CD14-positive monocyte (primary cell): ENCODE measurements at regions not wholly inside any gene's neighbourhood (a gene's known extent, or its start where the extent isn't known, plus 50 kb on each side); places are given as distances from the start of the nearest gene placed in this dataset.

Experiments
- DNase-seq, 3 donors: peaks; one replicate each; pipeline ENCODE4 v3.0.0-alpha.2; 2011 to 2022
- H2AFZ ChIP-seq: 2 replicates; pipeline ENCODE4 v1.6.0; 2012; ENCODE audit warnings: mild to moderate bottlenecking, low read depth, low read length, inconsistent platforms; ENCODE audit not compliant: insufficient read depth, poor library complexity, severe bottlenecking
- H3K27ac ChIP-seq, 2 donors: 1 replicate in 1 of 2; 2 replicates in 1 of 2; pipeline ENCODE4 v1.5.1; 2012 to 2013; ENCODE audit warnings: low read length in 2 of 2, control low read depth in 1 of 2, inconsistent platforms in 1 of 2, low read depth in 1 of 2, mild to moderate bottlenecking in 1 of 2
- H3K27me3 ChIP-seq, 2 donors: one replicate each; pipeline versions ENCODE4 v1.6.0 to v1.6.1; 2011 to 2013; ENCODE audit warnings: low read length in 2 of 2; ENCODE audit not compliant: control insufficient read depth in 2 of 2, insufficient read depth in 2 of 2
- H3K36me3 ChIP-seq, 2 donors: replicated peaks in 1 of 2; 1 replicate in 1 of 2; 2 replicates in 1 of 2; pipeline versions ENCODE4 v1.5.1 to v1.6.1; 2012 to 2013; ENCODE audit warnings: low read length in 2 of 2, control low read depth in 1 of 2, inconsistent platforms in 1 of 2, mild to moderate bottlenecking in 1 of 2; ENCODE audit not compliant: insufficient read depth in 2 of 2, control insufficient read depth in 1 of 2
- H3K4me1 ChIP-seq, 2 donors: 1 replicate in 1 of 2; 2 replicates in 1 of 2; pipeline versions ENCODE4 v1.5.1 to v1.6.1; 2012 to 2013; ENCODE audit warnings: low read length in 2 of 2, control low read depth in 1 of 2, inconsistent platforms in 1 of 2, mild to moderate bottlenecking in 1 of 2, moderate library complexity in 1 of 2; ENCODE audit not compliant: insufficient read depth in 2 of 2, control insufficient read depth in 1 of 2
- H3K4me2 ChIP-seq: replicated peaks from 2 replicates; pipeline ENCODE3; 2012; ENCODE audit warnings: low read length, moderate library complexity, mild to moderate bottlenecking; ENCODE audit not compliant: poor library complexity, severe bottlenecking; ENCODE audit errors: extremely low read depth
- H3K4me3 ChIP-seq, 3 experiments: fragments of 200-600 bp in 1 of 3; sonication (generic) in 1 of 3; replicated peaks in 1 of 3; 1 replicate in 2 of 3; 2 replicates in 1 of 3; pipeline ENCODE4 v1.5.1; 2011 to 2013; ENCODE audit warnings: low read length in 3 of 3, mild to moderate bottlenecking in 3 of 3, control low read depth in 2 of 3, low read depth in 2 of 3, inconsistent platforms in 1 of 3, moderate library complexity in 1 of 3
- H3K79me2 ChIP-seq: 2 replicates; pipeline ENCODE4 v1.6.0; 2012; ENCODE audit warnings: mild to moderate bottlenecking, control low read depth, inconsistent platforms, low read length, moderate library complexity; ENCODE audit not compliant: insufficient read depth
- H3K9ac ChIP-seq: 2 replicates; pipeline ENCODE4 v1.6.0; 2017; ENCODE audit warnings: low read length, mild to moderate bottlenecking; ENCODE audit not compliant: insufficient read depth, poor library complexity, severe bottlenecking
- H3K9me3 ChIP-seq, 2 donors: replicated peaks in 1 of 2; 1 replicate in 1 of 2; 2 replicates in 1 of 2; pipeline versions ENCODE4 v1.5.1 to v1.6.1; 2012 to 2013; ENCODE audit warnings: low read length in 2 of 2, control low read depth in 1 of 2; ENCODE audit not compliant: control insufficient read depth in 1 of 2, insufficient read depth in 1 of 2
- H4K20me1 ChIP-seq: 2 replicates; pipeline ENCODE4 v1.6.0; 2012; ENCODE audit warnings: mild to moderate bottlenecking, low read length, control low read depth, moderate library complexity; ENCODE audit not compliant: insufficient read depth
- H3K27ac Mint-ChIP-seq, 7 donors: one replicate each; pipeline ENCODE4 v1.8.0; 2020; ENCODE audit warnings: mild to moderate bottlenecking in 7 of 7, mixed read lengths in 7 of 7, moderate library complexity in 6 of 7, inconsistent platforms in 2 of 7
- H3K27me3 Mint-ChIP-seq, 3 donors: one replicate each; pipeline ENCODE4 v1.8.0; 2021 to 2022; ENCODE audit warnings: low read depth in 3 of 3, mild to moderate bottlenecking in 3 of 3, mixed read lengths in 3 of 3, moderate library complexity in 3 of 3, inconsistent platforms in 1 of 3
- H3K36me3 Mint-ChIP-seq, 2 donors: one replicate each; pipeline ENCODE4 v1.8.0; 2020; ENCODE audit warnings: mixed read lengths in 2 of 2, inconsistent platforms in 1 of 2, mild to moderate bottlenecking in 1 of 2
- H3K4me1 Mint-ChIP-seq: one replicate; pipeline ENCODE4 v1.8.0; 2020; ENCODE audit warnings: mild to moderate bottlenecking, mixed read lengths
- H3K4me3 Mint-ChIP-seq, 2 donors: one replicate each; pipeline ENCODE4 v1.8.0; 2020; ENCODE audit warnings: mild to moderate bottlenecking in 2 of 2, mixed read lengths in 2 of 2, moderate library complexity in 1 of 2
- H3K9me3 Mint-ChIP-seq, 7 donors: one replicate each; pipeline ENCODE4 v1.8.0; 2020 to 2022; ENCODE audit warnings: mixed read lengths in 7 of 7, mild to moderate bottlenecking in 6 of 7, moderate library complexity in 6 of 7, inconsistent platforms in 2 of 7
- WGBS: methylation state at CpG from one replicate; pipeline ENCODE4 v1.1.5; 2013; ENCODE audit warnings: missing lambda C conversion rate; ENCODE audit not compliant: insufficient coverage; 5-methylcytosine and 5-hydroxymethylcytosine counted together
- intact Hi-C, 2 donors: fragments of 100-400 bp; cut with micrococcal nuclease; formaldehyde crosslinking; loops; one replicate each; pipeline versions ENCODE4 v1.15.0 to v1.15.1; 2023
- TF ChIP-seq, protein P1 (sequence below): fragments of 200-600 bp; IDR thresholded peaks from one replicate; pipeline ENCODE4 v1.8.0; 2022; ENCODE audit warnings: antibody characterized with exemption, mild to moderate bottlenecking

DNA sequence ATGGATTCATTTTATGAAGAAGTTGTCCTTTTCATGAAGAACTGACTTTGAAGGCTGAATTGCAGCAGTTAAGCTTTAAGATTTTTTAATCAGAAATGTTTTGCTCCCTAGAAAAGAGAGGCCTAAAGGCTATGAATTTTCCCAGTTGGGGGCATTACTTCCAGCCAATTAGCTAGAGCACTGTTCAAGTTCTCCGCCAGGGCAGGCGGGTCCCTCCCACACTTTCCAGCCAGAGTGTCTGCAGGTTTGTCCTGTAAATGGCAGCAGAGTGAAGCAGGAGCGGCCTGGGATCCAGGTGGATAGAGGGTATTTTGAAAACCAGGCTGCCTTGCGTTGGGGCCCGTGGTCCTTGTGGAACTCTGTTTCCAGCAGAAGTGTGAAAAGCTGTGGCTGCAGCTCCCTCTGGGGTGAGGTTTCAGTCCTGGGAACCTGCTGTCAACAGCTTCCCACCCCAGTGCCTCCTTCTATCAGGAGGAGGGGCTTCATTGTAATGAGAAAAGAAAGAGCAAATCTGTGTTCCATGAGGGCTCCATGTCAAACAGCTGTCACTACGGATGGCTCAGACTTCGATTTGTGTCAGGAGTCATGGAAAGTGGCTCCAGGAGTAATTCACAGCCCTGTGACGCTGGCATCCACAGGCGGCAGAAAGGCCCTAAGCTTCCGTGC, 210.7 kb upstream of the TMEM132C start:
- Histone ChIP-seq H3K4me2 (no peak overlapping the region), H2AFZ (no peak overlapping the region), H3K79me2 (no peaks in the 10 kb centered on the region), H3K9ac (no peak overlapping the region), H3K4me3 (no peak overlapping the region), H3K36me3 (no peaks in the 10 kb centered on the region), H3K9me3 (no peaks in the 10 kb centered on the region), H3K27me3 (no peaks in the 10 kb centered on the region), H3K27ac (no peak overlapping the region), H4K20me1 (no peaks in the 10 kb centered on the region), H3K4me1 (no peaks in the 10 kb centered on the region)
- Mint-ChIP-seq H3K36me3 (no peaks in the 10 kb centered on the region), H3K27ac (no peak overlapping the region), H3K4me3 (no peak overlapping the region), H3K4me1 (no peaks in the 10 kb centered on the region), H3K27me3 (peaks cover 0 to 4% (median 2%) of the 10 kb centered on the region in 3 donors), H3K9me3 (peaks cover 0 to 12% (median 4%) of the 10 kb centered on the region in 7 donors)
- intact Hi-C loops: no loop called here
- 79% methylated on average over 6 of the region's 10 CpGs for WGBS
- DNase-seq: no peak
- TF ChIP-seq, protein P1, sequence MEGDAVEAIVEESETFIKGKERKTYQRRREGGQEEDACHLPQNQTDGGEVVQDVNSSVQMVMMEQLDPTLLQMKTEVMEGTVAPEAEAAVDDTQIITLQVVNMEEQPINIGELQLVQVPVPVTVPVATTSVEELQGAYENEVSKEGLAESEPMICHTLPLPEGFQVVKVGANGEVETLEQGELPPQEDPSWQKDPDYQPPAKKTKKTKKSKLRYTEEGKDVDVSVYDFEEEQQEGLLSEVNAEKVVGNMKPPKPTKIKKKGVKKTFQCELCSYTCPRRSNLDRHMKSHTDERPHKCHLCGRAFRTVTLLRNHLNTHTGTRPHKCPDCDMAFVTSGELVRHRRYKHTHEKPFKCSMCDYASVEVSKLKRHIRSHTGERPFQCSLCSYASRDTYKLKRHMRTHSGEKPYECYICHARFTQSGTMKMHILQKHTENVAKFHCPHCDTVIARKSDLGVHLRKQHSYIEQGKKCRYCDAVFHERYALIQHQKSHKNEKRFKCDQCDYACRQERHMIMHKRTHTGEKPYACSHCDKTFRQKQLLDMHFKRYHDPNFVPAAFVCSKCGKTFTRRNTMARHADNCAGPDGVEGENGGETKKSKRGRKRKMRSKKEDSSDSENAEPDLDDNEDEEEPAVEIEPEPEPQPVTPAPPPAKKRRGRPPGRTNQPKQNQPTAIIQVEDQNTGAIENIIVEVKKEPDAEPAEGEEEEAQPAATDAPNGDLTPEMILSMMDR: no peak

DNA sequence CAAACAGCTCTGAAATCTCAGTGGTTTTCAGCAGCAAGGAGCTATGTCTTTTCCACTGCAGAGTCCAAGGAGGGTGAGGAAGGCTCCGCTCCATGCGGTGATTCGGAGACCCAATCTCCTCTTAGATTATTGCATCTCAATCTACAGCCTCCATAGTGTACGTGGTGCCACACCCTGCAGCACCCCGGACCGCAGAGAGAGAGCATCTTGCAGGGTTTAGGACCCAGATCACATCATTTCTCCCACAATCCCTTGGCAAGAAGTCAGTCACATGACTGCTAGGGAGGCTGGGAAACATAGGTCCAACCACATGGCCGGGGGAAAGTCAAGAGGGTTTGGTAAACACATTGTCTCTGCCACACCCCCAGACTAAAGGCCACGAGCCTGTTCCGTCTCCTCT, 209.4 kb upstream of the TMEM132C start:
- Histone ChIP-seq H3K79me2 (no peaks in the 10 kb centered on the region), H3K4me2 (no peak overlapping the region), H2AFZ (no peak overlapping the region), H3K9ac (no peak overlapping the region), H4K20me1 (no peaks in the 10 kb centered on the region), H3K27me3 (no peaks in the 10 kb centered on the region), H3K4me3 (no peak overlapping the region), H3K9me3 (no peaks in the 10 kb centered on the region), H3K36me3 (no peaks in the 10 kb centered on the region), H3K27ac (no peak overlapping the region), H3K4me1 (no peaks in the 10 kb centered on the region)
- Mint-ChIP-seq H3K9me3 (peaks cover 0 to 15% (median 4%) of the 10 kb centered on the region in 7 donors), H3K36me3 (no peaks in the 10 kb centered on the region), H3K4me1 (no peaks in the 10 kb centered on the region), H3K27ac (no peak overlapping the region), H3K27me3 (peaks cover 0 to 4% (median 2%) of the 10 kb centered on the region in 3 donors), H3K4me3 (no peak overlapping the region)
- intact Hi-C loops: no loop called here
- TF ChIP-seq, protein P1: no peak
- no peak for DNase-seq
- 100% methylated on average over 1 of the region's 9 CpGs for WGBS
